ENCODE measurements at regions not wholly inside any gene's neighbourhood (a gene's known extent, or its start where the extent isn't known, plus 50 kb on each side); places are given as distances from the start of the nearest gene placed in this dataset.

DNA sequence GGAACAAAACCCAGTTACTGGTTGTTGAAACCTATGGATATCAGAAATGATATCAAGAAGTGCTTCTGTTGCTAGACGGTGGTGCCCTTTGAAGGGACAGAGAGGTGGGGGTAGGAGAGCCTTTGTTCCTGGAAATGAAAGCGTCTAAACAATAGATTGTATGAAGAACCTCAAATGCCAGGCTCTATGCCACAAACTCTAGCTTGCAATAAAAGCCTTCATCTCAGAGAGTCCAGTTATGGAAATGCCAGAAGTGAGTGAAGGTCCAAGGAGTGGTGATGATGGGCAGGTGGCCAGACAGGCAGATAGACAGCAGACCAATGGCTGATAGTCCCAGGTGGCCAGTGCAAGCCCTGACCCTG lies 414.1 kb upstream of the PROX1 start:
- H3K79me2 ChIP-seq (ENCODE audit: control insufficient read depth, low read length), result no peaks in the 10 kb centered on the region
- H3K9me3 ChIP-seq (ENCODE audit: control insufficient read depth, insufficient read depth, low read length), result no peaks in the 10 kb centered on the region
- no peaks in the 10 kb centered on the region for H3K27me3 ChIP-seq (ENCODE audit: control insufficient read depth, low read length)
- H3K27ac ChIP-seq (ENCODE audit: low read depth, low read length), result no peak overlapping the region
- H4K20me1 ChIP-seq (ENCODE audit: control insufficient read depth, insufficient read depth, low read depth, low read length), result no peaks in the 10 kb centered on the region
- H3F3A ChIP-seq (ENCODE audit: control insufficient read depth, insufficient read depth), result no peaks in the 10 kb centered on the region
- no peak overlapping the region for H3K4me2 ChIP-seq (ENCODE audit: low read length)
- H3K4me1 ChIP-seq (ENCODE audit: control insufficient read depth, low read length), result no peaks in the 10 kb centered on the region
- TF ChIP-seq, protein P1, sequence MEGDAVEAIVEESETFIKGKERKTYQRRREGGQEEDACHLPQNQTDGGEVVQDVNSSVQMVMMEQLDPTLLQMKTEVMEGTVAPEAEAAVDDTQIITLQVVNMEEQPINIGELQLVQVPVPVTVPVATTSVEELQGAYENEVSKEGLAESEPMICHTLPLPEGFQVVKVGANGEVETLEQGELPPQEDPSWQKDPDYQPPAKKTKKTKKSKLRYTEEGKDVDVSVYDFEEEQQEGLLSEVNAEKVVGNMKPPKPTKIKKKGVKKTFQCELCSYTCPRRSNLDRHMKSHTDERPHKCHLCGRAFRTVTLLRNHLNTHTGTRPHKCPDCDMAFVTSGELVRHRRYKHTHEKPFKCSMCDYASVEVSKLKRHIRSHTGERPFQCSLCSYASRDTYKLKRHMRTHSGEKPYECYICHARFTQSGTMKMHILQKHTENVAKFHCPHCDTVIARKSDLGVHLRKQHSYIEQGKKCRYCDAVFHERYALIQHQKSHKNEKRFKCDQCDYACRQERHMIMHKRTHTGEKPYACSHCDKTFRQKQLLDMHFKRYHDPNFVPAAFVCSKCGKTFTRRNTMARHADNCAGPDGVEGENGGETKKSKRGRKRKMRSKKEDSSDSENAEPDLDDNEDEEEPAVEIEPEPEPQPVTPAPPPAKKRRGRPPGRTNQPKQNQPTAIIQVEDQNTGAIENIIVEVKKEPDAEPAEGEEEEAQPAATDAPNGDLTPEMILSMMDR (IDR thresholded peaks at IDR 0.05; ENCODE audit: low read depth, low read length, poor library complexity, severe bottlenecking), result no peak
- TF ChIP-seq EZH2phosphoT487 (IDR thresholded peaks at IDR 0.05; ENCODE audit: borderline replicate concordance, low read length), result no peak
- H3K4me3 ChIP-seq (ENCODE audit: low read length), result no peak overlapping the region
- H3K9me2 ChIP-seq (replicated peaks; ENCODE audit: control insufficient read depth, low read length), result no peaks in the 10 kb centered on the region
- no peaks in the 10 kb centered on the region for H3K36me3 ChIP-seq (ENCODE audit: control insufficient read depth, low read length)

DNA sequence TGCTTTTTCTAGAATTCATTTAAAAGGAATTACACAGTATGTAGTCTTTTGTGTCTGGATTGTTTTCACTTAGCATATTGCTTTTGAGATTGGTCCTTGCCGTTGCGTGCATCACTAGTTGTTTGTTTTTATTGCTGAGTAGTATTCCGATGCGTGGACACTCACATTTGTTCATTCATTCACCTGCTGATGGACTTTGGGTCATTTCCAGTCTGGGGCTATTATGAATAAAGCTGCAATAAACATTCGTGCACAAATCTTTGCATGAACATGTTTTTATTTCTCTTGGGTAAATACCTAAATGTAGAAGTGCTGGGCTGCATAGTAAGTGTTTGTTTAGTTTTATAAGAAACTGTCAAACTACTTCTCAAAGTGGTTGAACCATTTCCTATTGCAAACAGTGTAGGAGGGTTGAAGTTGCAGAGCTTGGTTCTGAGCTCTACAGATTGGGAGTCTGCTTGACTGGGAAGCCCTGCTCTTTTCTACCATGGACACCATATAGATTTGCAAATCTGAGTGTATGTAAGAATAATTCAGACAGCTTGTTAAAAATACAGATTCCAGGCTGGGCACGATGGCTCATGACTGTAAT lies 404.7 kb upstream of the PROX1 start:
- Histone ChIP-seq H3F3A (ENCODE audit: control insufficient read depth, insufficient read depth) (no peaks in the 10 kb centered on the region), H3K9me2 (replicated peaks; ENCODE audit: control insufficient read depth, low read length) (no peaks in the 10 kb centered on the region), H3K27me3 (ENCODE audit: control insufficient read depth, low read length) (no peaks in the 10 kb centered on the region), H3K36me3 (ENCODE audit: control insufficient read depth, low read length) (no peaks in the 10 kb centered on the region), H4K20me1 (ENCODE audit: control insufficient read depth, insufficient read depth, low read depth, low read length) (no peaks in the 10 kb centered on the region), H3K9me3 (ENCODE audit: control insufficient read depth, insufficient read depth, low read length) (no peaks in the 10 kb centered on the region), H3K79me2 (ENCODE audit: control insufficient read depth, low read length) (no peaks in the 10 kb centered on the region), H3K4me3 (ENCODE audit: low read length) (no peak overlapping the region), H3K27ac (ENCODE audit: low read depth, low read length) (no peak overlapping the region), H3K4me2 (ENCODE audit: low read length) (no peak overlapping the region), H3K4me1 (ENCODE audit: control insufficient read depth, low read length) (no peaks in the 10 kb centered on the region)
- TF ChIP-seq EZH2phosphoT487 (IDR thresholded peaks at IDR 0.05; ENCODE audit: borderline replicate concordance, low read length), result no peak
- TF ChIP-seq, protein P1 (IDR thresholded peaks at IDR 0.05; ENCODE audit: low read depth, low read length, poor library complexity, severe bottlenecking), result no peak

DNA sequence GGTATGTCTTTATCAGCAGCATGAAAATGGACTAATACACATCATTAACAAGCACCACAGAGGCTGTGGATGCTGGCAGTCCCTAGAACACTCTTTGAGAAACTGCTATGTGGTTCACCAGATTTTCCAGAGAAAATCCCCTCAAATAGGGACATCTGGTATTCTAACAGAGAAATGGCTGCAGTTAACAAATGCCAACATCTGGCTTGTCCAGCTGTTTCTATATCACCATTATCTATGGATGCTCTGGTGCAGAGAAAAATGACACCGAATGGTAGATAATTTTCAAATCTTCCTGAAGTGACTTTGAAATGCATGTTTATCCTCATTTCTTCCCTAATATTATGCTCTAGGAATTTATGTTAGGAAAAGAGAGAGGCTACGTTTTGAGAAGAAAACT lies 403.5 kb upstream of the PROX1 start:
- H3K36me3 ChIP-seq (ENCODE audit: control insufficient read depth, low read length), result no peaks in the 10 kb centered on the region
- H3F3A ChIP-seq (ENCODE audit: control insufficient read depth, insufficient read depth), result no peaks in the 10 kb centered on the region
- TF ChIP-seq, protein P1 (IDR thresholded peaks at IDR 0.05; ENCODE audit: low read depth, low read length, poor library complexity, severe bottlenecking), result no peak
- no peak for TF ChIP-seq EZH2phosphoT487 (IDR thresholded peaks at IDR 0.05; ENCODE audit: borderline replicate concordance, low read length)
- no peak overlapping the region for H3K4me3 ChIP-seq (ENCODE audit: low read length)
- no peaks in the 10 kb centered on the region for H3K9me3 ChIP-seq (ENCODE audit: control insufficient read depth, insufficient read depth, low read length)
- no peak overlapping the region for H3K4me2 ChIP-seq (ENCODE audit: low read length)
- no peaks in the 10 kb centered on the region for H3K27me3 ChIP-seq (ENCODE audit: control insufficient read depth, low read length)
- no peak overlapping the region for H3K27ac ChIP-seq (ENCODE audit: low read depth, low read length)
- no peaks in the 10 kb centered on the region for H4K20me1 ChIP-seq (ENCODE audit: control insufficient read depth, insufficient read depth, low read depth, low read length)
- H3K4me1 ChIP-seq (ENCODE audit: control insufficient read depth, low read length), result no peaks in the 10 kb centered on the region
- no peaks in the 10 kb centered on the region for H3K79me2 ChIP-seq (ENCODE audit: control insufficient read depth, low read length)
- no peaks in the 10 kb centered on the region for H3K9me2 ChIP-seq (replicated peaks; ENCODE audit: control insufficient read depth, low read length)
